ENCODE measurements at regions not wholly inside any gene's neighbourhood (a gene's known extent, or its start where the extent isn't known, plus 50 kb on each side); places are given as distances from the start of the nearest gene placed in this dataset.

GRCh38 chr9:73640971-73641370, 489.3 kb downstream of the ANXA1 start:
- no peak for DNase-seq (ENCODE audit: low spot score in 2 of 2)
- no peaks in the 10 kb centered on the region for H3K36me3 Mint-ChIP-seq
- no peak overlapping the region for H3K4me3 Mint-ChIP-seq
- ATAC-seq (ENCODE audit: low read depth) = no peak
- H3K27ac Mint-ChIP-seq = no peak overlapping the region
- no peaks in the 10 kb centered on the region for H3K27me3 Mint-ChIP-seq
- no peaks in the 10 kb centered on the region for H3K4me1 Mint-ChIP-seq
- peaks cover 8% of the 10 kb centered on the region for H3K9me3 Mint-ChIP-seq

- Mint-ChIP-seq H3K9me3 (peaks cover 6% of the 10 kb centered on the region), H3K36me3 (no peaks in the 10 kb centered on the region), H3K4me1 (no peaks in the 10 kb centered on the region), H3K27ac (no peak overlapping the region), H3K27me3 (no peaks in the 10 kb centered on the region), H3K4me3 (no peak overlapping the region)
- ATAC-seq (ENCODE audit: low read depth) (no peak), DNase-seq (ENCODE audit: low spot score in 2 of 2) (no peak)
Observed at GRCh38 chr9:73643379-73644013, 491.8 kb downstream of the ANXA1 start.

GRCh38 chr9:73647560-73647959, 495.9 kb downstream of the ANXA1 start:
- Mint-ChIP-seq H3K27me3 (no peaks in the 10 kb centered on the region), H3K9me3 (peaks cover 3% of the 10 kb centered on the region), H3K4me1 (no peaks in the 10 kb centered on the region), H3K27ac (no peak overlapping the region), H3K36me3 (no peaks in the 10 kb centered on the region), H3K4me3 (no peak overlapping the region)
- DNase-seq (ENCODE audit: low spot score in 2 of 2) (no peak), ATAC-seq (ENCODE audit: low read depth) (no peak)

GRCh38 chr9:73649552-73649951, 497.9 kb downstream of the ANXA1 start:
- DNase-seq (ENCODE audit: low spot score in 2 of 2) = no peak
- Mint-ChIP-seq H3K4me3 (no peak overlapping the region), H3K27me3 (no peaks in the 10 kb centered on the region), H3K27ac (no peak overlapping the region), H3K9me3 (peaks cover 4% of the 10 kb centered on the region), H3K36me3 (no peaks in the 10 kb centered on the region), H3K4me1 (no peaks in the 10 kb centered on the region)
- ATAC-seq (ENCODE audit: low read depth) = no peak

GRCh38 chr9:73655363-73655762, 503.7 kb downstream of the ANXA1 start:
- Mint-ChIP-seq H3K27me3 (no peaks in the 10 kb centered on the region), H3K4me3 (no peak overlapping the region), H3K9me3 (peaks cover 3% of the 10 kb centered on the region), H3K27ac (no peak overlapping the region), H3K4me1 (no peaks in the 10 kb centered on the region), H3K36me3 (no peaks in the 10 kb centered on the region)
- ATAC-seq (ENCODE audit: low read depth) (no peak), DNase-seq (ENCODE audit: low spot score in 2 of 2) (no peak)

GRCh38 chr9:73655831-73656230, 504.2 kb downstream of the ANXA1 start:
- no peak for DNase-seq (ENCODE audit: low spot score in 2 of 2)
- ATAC-seq (ENCODE audit: low read depth) = no peak
- no peak overlapping the region for H3K27ac Mint-ChIP-seq
- H3K4me1 Mint-ChIP-seq = no peaks in the 10 kb centered on the region
- H3K9me3 Mint-ChIP-seq = peaks cover 3% of the 10 kb centered on the region
- H3K27me3 Mint-ChIP-seq = no peaks in the 10 kb centered on the region
- no peak overlapping the region for H3K4me3 Mint-ChIP-seq
- no peaks in the 10 kb centered on the region for H3K36me3 Mint-ChIP-seq

- no peak for DNase-seq (ENCODE audit: low spot score in 2 of 2)
- no peak overlapping the region for H3K27ac Mint-ChIP-seq
- H3K4me1 Mint-ChIP-seq = no peaks in the 10 kb centered on the region
- H3K4me3 Mint-ChIP-seq = no peak overlapping the region
- no peak for ATAC-seq (ENCODE audit: low read depth)
- no peaks in the 10 kb centered on the region for H3K27me3 Mint-ChIP-seq
- H3K9me3 Mint-ChIP-seq = no peaks in the 10 kb centered on the region
- no peaks in the 10 kb centered on the region for H3K36me3 Mint-ChIP-seq
Observed at GRCh38 chr9:73665253-73665652, 513.6 kb downstream of the ANXA1 start.

GRCh38 chr9:73667749-73668148, 516.1 kb downstream of the ANXA1 start:
- Mint-ChIP-seq H3K27me3 (no peaks in the 10 kb centered on the region), H3K27ac (no peak overlapping the region), H3K4me1 (no peaks in the 10 kb centered on the region), H3K9me3 (peaks cover 2% of the 10 kb centered on the region), H3K36me3 (no peaks in the 10 kb centered on the region), H3K4me3 (no peak overlapping the region)
- no peak for DNase-seq (ENCODE audit: low spot score in 2 of 2)
- ATAC-seq (ENCODE audit: low read depth) = no peak

- Mint-ChIP-seq H3K4me3 (no peak overlapping the region), H3K27ac (no peak overlapping the region), H3K36me3 (no peaks in the 10 kb centered on the region), H3K27me3 (no peaks in the 10 kb centered on the region), H3K4me1 (no peaks in the 10 kb centered on the region), H3K9me3 (peaks cover 6% of the 10 kb centered on the region)
- ATAC-seq (ENCODE audit: low read depth) (no peak), DNase-seq (ENCODE audit: low spot score in 2 of 2) (no peak)
Observed at GRCh38 chr9:73680831-73681230, 529.2 kb downstream of the ANXA1 start.

- Mint-ChIP-seq H3K9me3 (peaks cover 6% of the 10 kb centered on the region), H3K27ac (no peak overlapping the region), H3K4me3 (no peak overlapping the region), H3K36me3 (no peaks in the 10 kb centered on the region), H3K27me3 (no peaks in the 10 kb centered on the region), H3K4me1 (no peaks in the 10 kb centered on the region)
- ATAC-seq (ENCODE audit: low read depth) (no peak), DNase-seq (ENCODE audit: low spot score in 2 of 2) (no peak)
Observed at GRCh38 chr9:73682789-73683188, 531.1 kb downstream of the ANXA1 start.

- no peaks in the 10 kb centered on the region for H3K4me1 Mint-ChIP-seq
- DNase-seq (ENCODE audit: low spot score in 2 of 2) (no peak), ATAC-seq (ENCODE audit: low read depth) (no peak)
- no peaks in the 10 kb centered on the region for H3K27me3 Mint-ChIP-seq
- H3K36me3 Mint-ChIP-seq = no peaks in the 10 kb centered on the region
- no peak overlapping the region for H3K4me3 Mint-ChIP-seq
- H3K9me3 Mint-ChIP-seq = peaks cover 6% of the 10 kb centered on the region
- H3K27ac Mint-ChIP-seq = no peak overlapping the region
Observed at GRCh38 chr9:73683862-73684591, 532.4 kb downstream of the ANXA1 start.

GRCh38 chr9:73684601-73685000, 532.9 kb downstream of the ANXA1 start:
- peaks cover 6% of the 10 kb centered on the region for H3K9me3 Mint-ChIP-seq
- H3K27ac Mint-ChIP-seq = no peak overlapping the region
- ATAC-seq (ENCODE audit: low read depth) (no peak), DNase-seq (ENCODE audit: low spot score in 2 of 2) (no peak)
- no peaks in the 10 kb centered on the region for H3K4me1 Mint-ChIP-seq
- H3K27me3 Mint-ChIP-seq = no peaks in the 10 kb centered on the region
- H3K36me3 Mint-ChIP-seq = no peaks in the 10 kb centered on the region
- H3K4me3 Mint-ChIP-seq = no peak overlapping the region

GRCh38 chr9:73685786-73686185, 534.1 kb downstream of the ANXA1 start:
- Mint-ChIP-seq H3K27ac (no peak overlapping the region), H3K4me3 (no peak overlapping the region), H3K9me3 (peaks cover 6% of the 10 kb centered on the region), H3K4me1 (no peaks in the 10 kb centered on the region), H3K36me3 (no peaks in the 10 kb centered on the region), H3K27me3 (no peaks in the 10 kb centered on the region)
- ATAC-seq (ENCODE audit: low read depth) = no peak
- no peak for DNase-seq (ENCODE audit: low spot score in 2 of 2)

- Mint-ChIP-seq H3K36me3 (no peaks in the 10 kb centered on the region), H3K4me3 (no peak overlapping the region), H3K4me1 (no peaks in the 10 kb centered on the region), H3K27ac (no peak overlapping the region), H3K9me3 (peaks cover 1% of the 10 kb centered on the region), H3K27me3 (no peaks in the 10 kb centered on the region)
- ATAC-seq (ENCODE audit: low read depth) (no peak), DNase-seq (ENCODE audit: low spot score in 2 of 2) (no peak)
Observed at GRCh38 chr9:73689051-73689870, 537.6 kb downstream of the ANXA1 start.

Measured in memory B cell (primary cell).